HepG2 (cell line): ENCODE measurements at regions not wholly inside any gene's neighbourhood (a gene's known extent, or its start where the extent isn't known, plus 50 kb on each side); places are given as distances from the start of the nearest gene placed in this dataset.

ENCODE experiments used
- ATAC-seq: fragments of 200-7000 bp; cut with Tn5 transposase; 3 replicates; pipeline ENCODE4 v1.9.1; 2020; ENCODE audit warnings: mild to moderate bottlenecking, moderate library complexity
- BruUV-seq: library from RNA; stranded (reverse); fragments of 400-500 nt; replicated peaks from 2 replicates; lab custom pipeline; 2021; lab: Mats Ljungman, UMichigan
- CTCF ChIA-PET: fragments of 300-600 bp; formaldehyde crosslinking; extraction: SDS; loops from one replicate; lab custom pipeline; 2021; ENCODE audit warnings: low total read pairs, inconsistent platforms, low intra/inter-chr PET ratio; lab: Yijun Ruan, JAX
- POLR2A ChIA-PET: fragments of 350-600 bp; sonication (Branson Sonifier 250); formaldehyde crosslinking; loops from one replicate; lab custom pipeline; 2020; ENCODE audit warnings: antibody characterized with exemption, inconsistent platforms; lab: Yijun Ruan, JAX
- DNase-seq: peaks from one replicate; pipeline ENCODE4 v3.0.0-alpha.2; 2015; ENCODE audit warnings: low spot score
- FAIRE-seq: peaks from 3 replicates; lab custom pipeline; 2011; peaks lifted over from hg19 to GRCh38; lab: Jason Lieb, UNC
- H2AFZ ChIP-seq: one replicate; pipeline ENCODE4 v1.6.1; 2011; ENCODE audit warnings: low read length, inconsistent platforms
- H3K27ac ChIP-seq: fragments of 300-600 bp; 3 replicates; pipeline ENCODE4 v1.8.0; 2011; ENCODE audit warnings: mixed run types, mild to moderate bottlenecking, mixed read lengths, low read length, inconsistent platforms; ENCODE audit not compliant: insufficient read depth; ENCODE audit errors: extremely low read length
- H3K27me3 ChIP-seq, 2 experiments: fragments of 200-600 bp in 1 of 2; 2 replicates in 1 of 2; 3 replicates in 1 of 2; pipeline versions ENCODE4 v1.6.0 to v1.8.0; 2011; ENCODE audit warnings: low read length in 2 of 2, mild to moderate bottlenecking in 2 of 2, moderate library complexity in 2 of 2, inconsistent platforms in 1 of 2; ENCODE audit not compliant: insufficient read depth in 2 of 2, control insufficient read depth in 1 of 2
- H3K36me3 ChIP-seq, 2 experiments: fragments of 200-600 bp in 1 of 2; replicated peaks in 1 of 2; 2 replicates in 1 of 2; 3 replicates in 1 of 2; pipeline versions ENCODE4 v1.5.1 to v1.8.0; 2011; ENCODE audit warnings: low read length in 2 of 2, inconsistent platforms in 1 of 2; ENCODE audit not compliant: insufficient read depth in 2 of 2, control insufficient read depth in 1 of 2
- H3K4me1 ChIP-seq: 2 replicates; pipeline ENCODE4 v1.5.1; 2012; ENCODE audit warnings: low read length, inconsistent platforms; ENCODE audit not compliant: insufficient read depth
- H3K4me2 ChIP-seq: 2 replicates; pipeline ENCODE4 v1.6.0; 2011; ENCODE audit warnings: low read depth, low read length, inconsistent platforms
- H3K4me3 ChIP-seq, 3 experiments: fragments of 200-600 bp in 1 of 3; sonication (generic), shearing (Covaris generic) in 1 of 3; replicated peaks in 1 of 3; 2 replicates each; pipeline ENCODE4 v1.5.1; 2011 to 2016; ENCODE audit warnings: low read length in 3 of 3, inconsistent platforms in 2 of 3, low read depth in 2 of 3, mild to moderate bottlenecking in 2 of 3, control low read depth in 1 of 3, mixed read lengths in 1 of 3; ENCODE audit not compliant: insufficient read depth in 1 of 3
- H3K79me2 ChIP-seq: one replicate; pipeline ENCODE4 v1.6.1; 2011; ENCODE audit warnings: low read length, inconsistent platforms; ENCODE audit not compliant: insufficient read depth
- H3K9ac ChIP-seq: 2 replicates; pipeline ENCODE4 v1.6.0; 2011; ENCODE audit warnings: mild to moderate bottlenecking, low read depth, low read length, inconsistent platforms; ENCODE audit not compliant: insufficient read depth
- H3K9me3 ChIP-seq: 2 replicates; pipeline ENCODE4 v1.5.1; 2012; ENCODE audit warnings: mild to moderate bottlenecking, low read length
- H4K20me1 ChIP-seq: 2 replicates; pipeline ENCODE4 v1.6.0; 2011; ENCODE audit warnings: inconsistent platforms, mild to moderate bottlenecking, low read length, moderate library complexity; ENCODE audit not compliant: insufficient read depth
- BHLHE40 ChIP-seq: IDR thresholded peaks from 2 replicates; pipeline ENCODE4 v1.6.1; 2011; ENCODE audit warnings: low read length, improper control_type of control experiment
- CEBPG ChIP-seq: IDR thresholded peaks from 2 replicates; pipeline ENCODE4 v1.6.1; 2016
- MATR3 ChIP-seq: sonication (generic); formaldehyde crosslinking; IDR thresholded peaks from 2 replicates; pipeline ENCODE4 v1.4.0; 2020; ENCODE audit warnings: missing genetic modification reagents
- ZNF235 ChIP-seq: sonication (generic); formaldehyde crosslinking; IDR thresholded peaks from 2 replicates; pipeline ENCODE4 v1.8.1; 2023; ENCODE audit warnings: mild to moderate bottlenecking, missing genetic modification reagents, borderline replicate concordance
- ZNF850 ChIP-seq: sonication (generic); formaldehyde crosslinking; conservative IDR thresholded peaks from 2 replicates; pipeline ENCODE4 v1.9.0; 2021; ENCODE audit warnings: mild to moderate bottlenecking, missing genetic modification reagents
- WGBS: methylation state at CpG from one replicate; pipeline ENCODE4 v1.1.6; 2017; ENCODE audit warnings: low lambda C conversion rate; 5-methylcytosine and 5-hydroxymethylcytosine counted together
- in situ Hi-C: cut with HindIII; loops from 2 replicates; pipeline ENCODE4 v1.10.0; 2017; ENCODE audit warnings: low pct_unique_long_range_greater_than_20kb; ENCODE audit not compliant: extremely low pct_ligation_motif_present
- intact Hi-C: fragments of 100-400 bp; cut with micrococcal nuclease; formaldehyde crosslinking; loops from one replicate; pipeline ENCODE4 v1.10.0; 2022; ENCODE audit not compliant: unreplicated experiment
- TF ChIP-seq, protein P1 (sequence below): sonication (generic); formaldehyde crosslinking; IDR thresholded peaks from 2 replicates; pipeline ENCODE4 v1.4.0; 2020; ENCODE audit warnings: mild to moderate bottlenecking, missing genetic modification reagents

DNA sequence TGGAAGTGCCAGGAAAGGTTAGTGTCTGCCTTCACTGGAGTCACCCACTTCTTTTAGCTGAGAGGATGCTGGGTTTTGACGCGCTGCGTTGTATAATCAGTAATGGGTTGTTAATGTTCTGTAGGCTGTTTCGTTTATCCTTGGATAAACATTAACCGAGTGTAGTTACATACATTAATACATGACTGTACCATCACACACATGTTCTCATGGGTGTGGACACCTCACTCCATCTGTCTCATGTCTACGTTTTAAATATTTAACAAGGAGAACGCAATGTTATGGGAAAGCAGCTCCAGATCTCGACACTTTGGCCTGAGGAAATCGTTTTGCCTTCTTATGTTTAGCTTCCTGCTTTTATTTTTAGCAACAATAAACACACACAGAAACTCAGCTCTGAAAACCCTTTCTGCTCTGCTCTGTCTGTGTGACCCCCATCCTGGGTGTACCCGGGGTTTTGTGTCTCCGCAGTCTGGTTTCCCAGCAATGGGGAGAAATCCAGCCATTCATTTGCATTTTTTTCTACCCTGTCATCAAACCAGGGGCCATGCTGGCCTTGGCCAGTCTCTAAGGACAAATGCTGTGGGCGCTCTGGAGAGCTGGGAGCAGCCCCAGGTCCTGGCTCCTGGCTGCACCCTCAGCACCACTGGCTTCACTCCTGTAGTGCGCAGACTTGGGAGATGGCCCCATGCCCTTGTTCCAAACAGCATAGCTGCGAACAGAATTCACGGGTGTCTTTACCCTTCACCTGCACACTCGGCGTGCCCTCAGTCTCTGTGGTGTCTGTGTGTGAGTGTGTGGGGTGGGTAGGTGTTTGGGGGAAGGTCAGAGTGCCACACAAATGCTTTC lies 110.8 kb downstream of the ERMARD start:
- ChIA-PET CTCF (no interaction called here), POLR2A (no interaction called here)
- peaks cover 12 to 69% of the 10 kb centered on the region in 2 experiments; a peak in 4 of 5 replicates for H3K27me3 ChIP-seq
- H3K4me3 ChIP-seq, result no peak overlapping the region
- H3K4me2 ChIP-seq, result no peak overlapping the region
- FAIRE-seq (no peak), DNase-seq (no peak), ATAC-seq (peak; percentile 9; the same call in 1 of the 3 replicates)
- intact Hi-C loops, result no loop called here
- in situ Hi-C loops, result no loop called here
- TF ChIP-seq ZNF235 (CRISPR knock-in tag) (no peak), MATR3 (CRISPR knock-in tag) (no peak), BHLHE40 (no peak), ZNF850 (no peak), CEBPG (no peak)
- TF ChIP-seq, protein P1, sequence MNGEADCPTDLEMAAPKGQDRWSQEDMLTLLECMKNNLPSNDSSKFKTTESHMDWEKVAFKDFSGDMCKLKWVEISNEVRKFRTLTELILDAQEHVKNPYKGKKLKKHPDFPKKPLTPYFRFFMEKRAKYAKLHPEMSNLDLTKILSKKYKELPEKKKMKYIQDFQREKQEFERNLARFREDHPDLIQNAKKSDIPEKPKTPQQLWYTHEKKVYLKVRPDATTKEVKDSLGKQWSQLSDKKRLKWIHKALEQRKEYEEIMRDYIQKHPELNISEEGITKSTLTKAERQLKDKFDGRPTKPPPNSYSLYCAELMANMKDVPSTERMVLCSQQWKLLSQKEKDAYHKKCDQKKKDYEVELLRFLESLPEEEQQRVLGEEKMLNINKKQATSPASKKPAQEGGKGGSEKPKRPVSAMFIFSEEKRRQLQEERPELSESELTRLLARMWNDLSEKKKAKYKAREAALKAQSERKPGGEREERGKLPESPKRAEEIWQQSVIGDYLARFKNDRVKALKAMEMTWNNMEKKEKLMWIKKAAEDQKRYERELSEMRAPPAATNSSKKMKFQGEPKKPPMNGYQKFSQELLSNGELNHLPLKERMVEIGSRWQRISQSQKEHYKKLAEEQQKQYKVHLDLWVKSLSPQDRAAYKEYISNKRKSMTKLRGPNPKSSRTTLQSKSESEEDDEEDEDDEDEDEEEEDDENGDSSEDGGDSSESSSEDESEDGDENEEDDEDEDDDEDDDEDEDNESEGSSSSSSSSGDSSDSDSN (CRISPR knock-in tag), result no peak
- no peaks in the 10 kb centered on the region for H3K79me2 ChIP-seq
- 35% methylated on average over 17 of the region's 17 CpGs for WGBS
- BruUV-seq, result no TSS peak
- no peaks in the 10 kb centered on the region for H4K20me1 ChIP-seq
- H3K9ac ChIP-seq, result no peak overlapping the region
- peaks cover 5% of the 10 kb centered on the region; the same call in 1 of the 2 replicates for H3K9me3 ChIP-seq
- H3K4me1 ChIP-seq, result no peaks in the 10 kb centered on the region
- no peaks in the 10 kb centered on the region for H3K36me3 ChIP-seq
- H3K27ac ChIP-seq, result no peak overlapping the region
- no peak overlapping the region for H2AFZ ChIP-seq
